MM.1S (cell line): ENCODE measurements at regions not wholly inside any gene's neighbourhood (a gene's known extent, or its start where the extent isn't known, plus 50 kb on each side); places are given as distances from the start of the nearest gene placed in this dataset.

Experiments used
- CTCF ChIP-seq: fragments of 300-600 bp; sonication (generic); IDR thresholded peaks from 2 replicates; pipeline ENCODE4 v1.5.1; 2016; ENCODE audit warnings: antibody characterized with exemption, low read length, mixed read lengths
- EZH2 ChIP-seq: fragments of 300-600 bp; sonication (generic); optimal IDR thresholded peaks from 2 replicates; pipeline ENCODE3; 2017; ENCODE audit warnings: low read depth, mild to moderate bottlenecking, antibody characterized with exemption, low read length, mixed read lengths

- TF ChIP-seq CTCF (no peak), EZH2 (no peak)
Observed at GRCh38 chr21:16455526-16455925, 725.7 kb downstream of the USP25 start.
